HG02852 (cell line): ENCODE measurements at regions not wholly inside any gene's neighbourhood (a gene's known extent, or its start where the extent isn't known, plus 50 kb on each side); places are given as distances from the start of the nearest gene placed in this dataset.

ENCODE experiments used
- ATAC-seq: cut with Tn5 transposase; IDR thresholded peaks from one replicate; pipeline ENCODE4 v1.9.1; 2021; ENCODE audit warnings: mild to moderate bottlenecking, moderate library complexity; ENCODE audit not compliant: unreplicated experiment

GRCh38 chr11:92692826-92693546 lies 276.5 kb upstream of the MTNR1B start:
- ATAC-seq, result no peak

GRCh38 chr11:92696076-92696475 lies 273.4 kb upstream of the MTNR1B start:
- no peak for ATAC-seq

- ATAC-seq, result peak; percentile 45
These were observed 271.8 kb upstream of the MTNR1B start for GRCh38 chr11:92697461-92698312.

- ATAC-seq, result no peak
These were observed 270.7 kb upstream of the MTNR1B start for GRCh38 chr11:92698742-92699141.

GRCh38 chr11:92702037-92702804 lies 267.2 kb upstream of the MTNR1B start:
- ATAC-seq, result no peak

GRCh38 chr11:92702805-92703448 lies 266.5 kb upstream of the MTNR1B start:
- ATAC-seq, result no peak

- ATAC-seq, result no peak
These were observed 266.0 kb upstream of the MTNR1B start for GRCh38 chr11:92703449-92703830.

- no peak for ATAC-seq
These were observed 262.3 kb upstream of the MTNR1B start for GRCh38 chr11:92707173-92707619.

- ATAC-seq, result no peak
These were observed 261.8 kb upstream of the MTNR1B start for GRCh38 chr11:92707665-92708064.

GRCh38 chr11:92709329-92709728 lies 260.1 kb upstream of the MTNR1B start:
- no peak for ATAC-seq

GRCh38 chr11:92711926-92712325 lies 257.5 kb upstream of the MTNR1B start:
- ATAC-seq, result no peak

- ATAC-seq, result no peak
These were observed 255.3 kb upstream of the MTNR1B start for GRCh38 chr11:92714111-92714510.

- no peak for ATAC-seq
These were observed 252.2 kb upstream of the MTNR1B start for GRCh38 chr11:92717240-92717639.

- ATAC-seq, result no peak
These were observed 249.1 kb upstream of the MTNR1B start for GRCh38 chr11:92720385-92720784.

GRCh38 chr11:92725352-92725751 lies 244.1 kb upstream of the MTNR1B start:
- ATAC-seq, result no peak

- no peak for ATAC-seq
These were observed 242.3 kb upstream of the MTNR1B start for GRCh38 chr11:92727123-92727522.

GRCh38 chr11:92727769-92728168 lies 241.7 kb upstream of the MTNR1B start:
- ATAC-seq, result no peak

GRCh38 chr11:92728628-92729027 lies 240.8 kb upstream of the MTNR1B start:
- ATAC-seq, result no peak

GRCh38 chr11:92735039-92735438 lies 234.4 kb upstream of the MTNR1B start:
- ATAC-seq, result no peak

- ATAC-seq, result no peak
These were observed 231.2 kb upstream of the MTNR1B start for GRCh38 chr11:92738276-92738675.

GRCh38 chr11:92739041-92739440 lies 230.4 kb upstream of the MTNR1B start:
- ATAC-seq, result no peak
